ENCODE measurements at regions not wholly inside any gene's neighbourhood (a gene's known extent, or its start where the extent isn't known, plus 50 kb on each side); places are given as distances from the start of the nearest gene placed in this dataset.

GRCh38 chr12:112559784-112560183, 141.0 kb downstream of the PTPN11 start:
- no peak for DNase-seq (ENCODE audit: low spot score)

GRCh38 chr12:112564160-112564784, 145.5 kb downstream of the PTPN11 start:
- no peak for DNase-seq (ENCODE audit: low spot score)

GRCh38 chr12:112568641-112569040, 149.9 kb downstream of the PTPN11 start:
- no peak for DNase-seq (ENCODE audit: low spot score)

- DNase-seq (ENCODE audit: low spot score): no peak
Observed at GRCh38 chr12:112570096-112570495, 151.3 kb downstream of the PTPN11 start.

GRCh38 chr12:112573141-112573540, 154.4 kb downstream of the PTPN11 start:
- no peak for DNase-seq (ENCODE audit: low spot score)

- DNase-seq (ENCODE audit: low spot score): no peak
Observed at GRCh38 chr12:112574896-112575558, 156.3 kb downstream of the PTPN11 start.

GRCh38 chr12:112575559-112576067, 156.9 kb downstream of the PTPN11 start:
- DNase-seq (ENCODE audit: low spot score): no peak

GRCh38 chr12:112577473-112578329, 159.0 kb downstream of the PTPN11 start:
- no peak for DNase-seq (ENCODE audit: low spot score)

- DNase-seq (ENCODE audit: low spot score): peak; percentile 66
Observed at GRCh38 chr12:112584266-112584722, 165.5 kb downstream of the PTPN11 start.

GRCh38 chr12:112586148-112586783, 167.5 kb downstream of the PTPN11 start:
- no peak for DNase-seq (ENCODE audit: low spot score)

- DNase-seq (ENCODE audit: low spot score): no peak
Observed at GRCh38 chr12:112589275-112589674, 170.5 kb downstream of the PTPN11 start.

GRCh38 chr12:112590281-112590680, 171.5 kb downstream of the PTPN11 start:
- no peak for DNase-seq (ENCODE audit: low spot score)

GRCh38 chr12:112591488-112591887, 172.7 kb downstream of the PTPN11 start:
- DNase-seq (ENCODE audit: low spot score): no peak

GRCh38 chr12:112595410-112595809, 176.7 kb downstream of the PTPN11 start:
- DNase-seq (ENCODE audit: low spot score): no peak

- DNase-seq (ENCODE audit: low spot score): no peak
Observed at GRCh38 chr12:112597986-112598385, 179.2 kb downstream of the PTPN11 start.

GRCh38 chr12:112598626-112599025, 179.9 kb downstream of the PTPN11 start:
- DNase-seq (ENCODE audit: low spot score): no peak

- peak; percentile 47 for DNase-seq (ENCODE audit: low spot score)
Observed at GRCh38 chr12:112599871-112600270, 181.1 kb downstream of the PTPN11 start.

GRCh38 chr12:112602150-112602549, 183.4 kb downstream of the PTPN11 start:
- no peak for DNase-seq (ENCODE audit: low spot score)

GRCh38 chr12:112606611-112607365, 184.8 kb upstream of the RPH3A start:
- no peak for DNase-seq (ENCODE audit: low spot score)

GRCh38 chr12:112607427-112607826, 184.1 kb upstream of the RPH3A start:
- no peak for DNase-seq (ENCODE audit: low spot score)

GRCh38 chr12:112611908-112612307, 179.6 kb upstream of the RPH3A start:
- DNase-seq (ENCODE audit: low spot score): no peak

Data from HuH-7 (cell line).